ENCODE measurements at regions not wholly inside any gene's neighbourhood (a gene's known extent, or its start where the extent isn't known, plus 50 kb on each side); places are given as distances from the start of the nearest gene placed in this dataset.

GRCh38 chr15:70149667-70150404, 52.1 kb upstream of the TLE3 start:
- TF ChIP-seq REST (IDR thresholded peaks at IDR 0.05; ENCODE audit: insufficient read depth in 1 of 2, low read depth in 2 of 2, low read length in 2 of 2) = no peak
- TF ChIP-seq POLR2AphosphoS5 (IDR thresholded peaks at IDR 0.05; ENCODE audit: low read depth, low read length) = no peak
- no peak for TF ChIP-seq TAF1 (IDR thresholded peaks at IDR 0.05; ENCODE audit: borderline replicate concordance, insufficient read depth, low read length)
- no peak for TF ChIP-seq FOXP2 (optimal IDR thresholded peaks at IDR 0.05; ENCODE audit: borderline replicate concordance, extremely low read depth, extremely low read length, insufficient read depth)
- TF ChIP-seq SIN3A (IDR thresholded peaks at IDR 0.05; ENCODE audit: borderline replicate concordance, insufficient read depth, low read length) = no peak

- no peak for TF ChIP-seq POLR2AphosphoS5 (IDR thresholded peaks at IDR 0.05; ENCODE audit: low read depth, low read length)
- no peak for TF ChIP-seq FOXP2 (optimal IDR thresholded peaks at IDR 0.05; ENCODE audit: borderline replicate concordance, extremely low read depth, extremely low read length, insufficient read depth)
- no peak for TF ChIP-seq TAF1 (IDR thresholded peaks at IDR 0.05; ENCODE audit: borderline replicate concordance, insufficient read depth, low read length)
- no peak for TF ChIP-seq REST (IDR thresholded peaks at IDR 0.05; ENCODE audit: insufficient read depth in 1 of 2, low read depth in 2 of 2, low read length in 2 of 2)
- TF ChIP-seq SIN3A (IDR thresholded peaks at IDR 0.05; ENCODE audit: borderline replicate concordance, insufficient read depth, low read length) = no peak
Observed at GRCh38 chr15:70147778-70148177, 50.1 kb upstream of the TLE3 start.
